Endodermal cell (in vitro differentiated cells): ENCODE measurements at regions not wholly inside any gene's neighbourhood (a gene's known extent, or its start where the extent isn't known, plus 50 kb on each side); places are given as distances from the start of the nearest gene placed in this dataset.
"Not testable (repeated sequence)": the region's sequence is repeated elsewhere in the genome, so short reads cannot be mapped to it uniquely, and the experiment has no call there.

Experiments
- DNase-seq: peaks from one replicate; pipeline ENCODE4 v3.0.0-alpha.2; 2017
- H3K27ac ChIP-seq: 2 replicates; pipeline ENCODE4 v1.5.1; 2013; ENCODE audit warnings: mild to moderate bottlenecking, low read depth, low read length, moderate library complexity
- H3K27me3 ChIP-seq: 2 replicates; pipeline ENCODE4 v1.6.1; 2013; ENCODE audit warnings: mild to moderate bottlenecking, low read length, moderate library complexity; ENCODE audit not compliant: insufficient read depth, control insufficient read depth, poor library complexity, severe bottlenecking
- H3K36me3 ChIP-seq: 2 replicates; pipeline ENCODE4 v1.7.0; 2013; ENCODE audit warnings: mild to moderate bottlenecking, low read length, moderate library complexity; ENCODE audit not compliant: control insufficient read depth, insufficient read depth
- H3K4me1 ChIP-seq: one replicate; pipeline ENCODE4 v1.7.0; 2013; ENCODE audit warnings: low read length; ENCODE audit not compliant: control insufficient read depth, insufficient read depth
- H3K4me3 ChIP-seq: 2 replicates; pipeline ENCODE4 v1.5.1; 2013; ENCODE audit warnings: mild to moderate bottlenecking, low read length, moderate library complexity
- H3K9ac ChIP-seq: 2 replicates; pipeline ENCODE4 v1.6.1; 2013; ENCODE audit warnings: mild to moderate bottlenecking, low read length, moderate library complexity; ENCODE audit not compliant: poor library complexity, severe bottlenecking; ENCODE audit errors: extremely low read depth
- H3K9me3 ChIP-seq: 2 replicates; pipeline ENCODE4 v1.6.1; 2013; ENCODE audit warnings: mild to moderate bottlenecking, low read length, moderate library complexity; ENCODE audit not compliant: control insufficient read depth
- H3K27ac Mint-ChIP-seq: 2 replicates; pipeline ENCODE4 v1.8.0; 2020; ENCODE audit warnings: mixed read lengths
- H3K27me3 Mint-ChIP-seq: 2 replicates; pipeline ENCODE4 v1.8.0; 2021; ENCODE audit warnings: mild to moderate bottlenecking, mixed read lengths; ENCODE audit not compliant: insufficient read depth
- H3K36me3 Mint-ChIP-seq: 2 replicates; pipeline ENCODE4 v1.8.0; 2020; ENCODE audit warnings: low read depth, mixed read lengths
- H3K4me1 Mint-ChIP-seq: 2 replicates; pipeline ENCODE4 v1.8.0; 2020; ENCODE audit warnings: mixed read lengths
- H3K4me3 Mint-ChIP-seq: 2 replicates; pipeline ENCODE4 v1.8.0; 2020; ENCODE audit warnings: mild to moderate bottlenecking, moderate library complexity, mixed read lengths
- H3K9me3 Mint-ChIP-seq: 2 replicates; pipeline ENCODE4 v1.8.0; 2020; ENCODE audit warnings: mild to moderate bottlenecking, mixed read lengths
- CTCF ChIP-seq: fragments of 200-600 bp; sonication (generic); conservative IDR thresholded peaks from 2 replicates; pipeline ENCODE4 v1.5.0; 2021; ENCODE audit warnings: antibody characterized with exemption, mild to moderate bottlenecking
- WGBS, 2 experiments: methylation state at CpG; one replicate each; pipeline versions ENCODE4 v1.1.5 to v1.1.7; 2013; ENCODE audit warnings: missing lambda C conversion rate in 2 of 2, mixed read lengths in 1 of 2; ENCODE audit not compliant: insufficient coverage in 1 of 2, insufficient read length in 1 of 2; 5-methylcytosine and 5-hydroxymethylcytosine counted together

- no peak overlapping the region for H3K27ac Mint-ChIP-seq
- TF ChIP-seq CTCF = no peak
- no peaks in the 10 kb centered on the region for H3K36me3 Mint-ChIP-seq
- Histone ChIP-seq H3K27me3 (no peaks in the 10 kb centered on the region), H3K27ac (no peak overlapping the region), H3K9me3 (no peaks in the 10 kb centered on the region), H3K4me3 (no peak overlapping the region), H3K36me3 (no peaks in the 10 kb centered on the region), H3K9ac (no peak overlapping the region), H3K4me1 (no peaks in the 10 kb centered on the region)
- no peak overlapping the region for H3K4me3 Mint-ChIP-seq
- H3K9me3 Mint-ChIP-seq = no peaks in the 10 kb centered on the region
- DNase-seq = no peak
- H3K27me3 Mint-ChIP-seq = no peaks in the 10 kb centered on the region
- peaks cover under 1% of the 10 kb centered on the region for H3K4me1 Mint-ChIP-seq
- 86 to 90% methylated on average over 1 to 2 of the region's 2 CpGs for WGBS, 2 experiments
Measured at GRCh38 chr10:61016007-61016406, 72.0 kb upstream of the RHOBTB1 start.

- peaks cover 10% of the 10 kb centered on the region for H3K27me3 Mint-ChIP-seq
- Histone ChIP-seq H3K4me3 (no peak overlapping the region), H3K27ac (no peak overlapping the region), H3K9me3 (no peaks in the 10 kb centered on the region), H3K36me3 (no peaks in the 10 kb centered on the region), H3K27me3 (no peaks in the 10 kb centered on the region), H3K9ac (no peak overlapping the region), H3K4me1 (no peaks in the 10 kb centered on the region)
- H3K27ac Mint-ChIP-seq = no peak overlapping the region
- WGBS, 2 experiments = 75% methylated on average over 1 of the region's 1 CpG; no CpG with 5 or more reads in 1 of the 2 experiments
- TF ChIP-seq CTCF = no peak
- no peaks in the 10 kb centered on the region for H3K36me3 Mint-ChIP-seq
- H3K4me3 Mint-ChIP-seq = no peak overlapping the region
- H3K9me3 Mint-ChIP-seq = no peaks in the 10 kb centered on the region
- DNase-seq = no peak
- H3K4me1 Mint-ChIP-seq = peaks cover 2% of the 10 kb centered on the region
Measured at GRCh38 chr10:61010863-61011262, 66.9 kb upstream of the RHOBTB1 start.

GRCh38 chr10:61003069-61003468, 59.1 kb upstream of the RHOBTB1 start:
- H3K36me3 Mint-ChIP-seq, H3K36me3 ChIP-seq, H3K9me3 ChIP-seq, H3K4me3 Mint-ChIP-seq, H3K27ac ChIP-seq, H3K4me1 ChIP-seq, H3K4me3 ChIP-seq, DNase-seq, H3K4me1 Mint-ChIP-seq, H3K9me3 Mint-ChIP-seq, H3K9ac ChIP-seq, H3K27ac Mint-ChIP-seq: not testable (repeated sequence)
- WGBS, 2 experiments = 90 to 92% methylated on average over 2 of the region's 3 CpGs
- peaks cover 37% of the 10 kb centered on the region for H3K27me3 ChIP-seq
- peaks cover 64% of the 10 kb centered on the region for H3K27me3 Mint-ChIP-seq

GRCh38 chr10:61001731-61002122, 57.7 kb upstream of the RHOBTB1 start:
- WGBS, 2 experiments = 28 to 41% methylated on average over 15 to 18 of the region's 18 CpGs
- Mint-ChIP-seq H3K4me1 (peaks cover 5% of the 10 kb centered on the region), H3K9me3 (peaks cover 4% of the 10 kb centered on the region), H3K36me3 (no peaks in the 10 kb centered on the region), H3K27ac (no peak overlapping the region), H3K4me3 (peak overlapping the region; percentile 70), H3K27me3 (peaks cover 61% of the 10 kb centered on the region)
- no peak for TF ChIP-seq CTCF
- no peak overlapping the region for H3K27ac ChIP-seq
- DNase-seq = no peak
- H3K9ac ChIP-seq = no peak overlapping the region
- H3K27me3 ChIP-seq = peaks cover 37% of the 10 kb centered on the region
- H3K4me3 ChIP-seq = peak overlapping the region; percentile 73
- H3K4me1 ChIP-seq = no peaks in the 10 kb centered on the region
- no peaks in the 10 kb centered on the region for H3K9me3 ChIP-seq
- H3K36me3 ChIP-seq = no peaks in the 10 kb centered on the region
